ENCODE measurements at regions not wholly inside any gene's neighbourhood (a gene's known extent, or its start where the extent isn't known, plus 50 kb on each side); places are given as distances from the start of the nearest gene placed in this dataset.

DNA sequence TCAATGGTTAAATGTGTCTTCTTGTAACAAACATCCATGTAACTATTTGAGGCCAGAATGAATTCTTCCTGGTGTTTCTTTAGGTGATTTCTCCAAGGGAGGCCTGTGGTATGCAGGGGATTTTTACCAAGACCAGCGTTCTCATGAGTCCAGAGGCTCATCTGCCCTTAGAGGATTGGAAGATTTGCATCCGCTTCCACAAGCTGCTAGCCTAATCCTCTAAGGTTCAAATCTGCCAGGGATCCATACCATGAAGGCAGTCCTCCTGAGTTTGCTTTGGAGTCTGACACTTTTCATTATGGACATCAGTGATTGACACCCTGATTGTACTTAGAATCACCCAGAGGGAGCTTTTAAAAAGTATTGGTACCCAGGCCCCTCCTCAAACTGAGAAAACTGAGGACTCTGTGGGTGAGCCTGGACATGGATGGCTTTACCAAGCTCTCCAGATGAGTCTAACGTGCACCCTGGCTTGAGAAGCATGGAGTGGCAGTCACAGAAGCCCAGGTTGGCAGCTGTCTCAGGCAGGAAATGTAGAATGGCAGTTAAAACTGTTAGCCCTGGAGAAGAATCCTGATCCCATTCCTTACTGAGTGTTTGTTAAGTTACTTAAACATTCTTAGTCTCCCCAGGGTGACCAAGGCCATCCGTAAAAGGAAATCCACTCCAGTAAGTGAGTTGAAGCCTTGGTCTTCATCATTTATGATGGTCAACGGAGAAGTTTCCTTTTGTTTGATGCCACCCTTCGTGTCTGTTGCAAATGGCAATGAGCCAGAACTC, 95.3 kb upstream of the RMDN2 start:
- TF ChIP-seq POLR2AphosphoS5 (IDR thresholded peaks at IDR 0.05): no peak
- TF ChIP-seq, protein P1, sequence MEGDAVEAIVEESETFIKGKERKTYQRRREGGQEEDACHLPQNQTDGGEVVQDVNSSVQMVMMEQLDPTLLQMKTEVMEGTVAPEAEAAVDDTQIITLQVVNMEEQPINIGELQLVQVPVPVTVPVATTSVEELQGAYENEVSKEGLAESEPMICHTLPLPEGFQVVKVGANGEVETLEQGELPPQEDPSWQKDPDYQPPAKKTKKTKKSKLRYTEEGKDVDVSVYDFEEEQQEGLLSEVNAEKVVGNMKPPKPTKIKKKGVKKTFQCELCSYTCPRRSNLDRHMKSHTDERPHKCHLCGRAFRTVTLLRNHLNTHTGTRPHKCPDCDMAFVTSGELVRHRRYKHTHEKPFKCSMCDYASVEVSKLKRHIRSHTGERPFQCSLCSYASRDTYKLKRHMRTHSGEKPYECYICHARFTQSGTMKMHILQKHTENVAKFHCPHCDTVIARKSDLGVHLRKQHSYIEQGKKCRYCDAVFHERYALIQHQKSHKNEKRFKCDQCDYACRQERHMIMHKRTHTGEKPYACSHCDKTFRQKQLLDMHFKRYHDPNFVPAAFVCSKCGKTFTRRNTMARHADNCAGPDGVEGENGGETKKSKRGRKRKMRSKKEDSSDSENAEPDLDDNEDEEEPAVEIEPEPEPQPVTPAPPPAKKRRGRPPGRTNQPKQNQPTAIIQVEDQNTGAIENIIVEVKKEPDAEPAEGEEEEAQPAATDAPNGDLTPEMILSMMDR (IDR thresholded peaks at IDR 0.05): no peak

Measured in prostate gland (tissue), 2 donors.